Subcutaneous abdominal adipose tissue (tissue), 5 donors: ENCODE measurements at regions not wholly inside any gene's neighbourhood (a gene's known extent, or its start where the extent isn't known, plus 50 kb on each side); places are given as distances from the start of the nearest gene placed in this dataset.

ENCODE experiments used
- H3K27ac ChIP-seq: one replicate; pipeline ENCODE4 v1.7.0; 2013; ENCODE audit warnings: low read depth, mild to moderate bottlenecking, inconsistent platforms, low read length, moderate library complexity
- H3K27me3 ChIP-seq, 5 donors: one replicate each; pipeline ENCODE4 v1.7.0; 2013; ENCODE audit warnings: low read length in 5 of 5, inconsistent platforms in 1 of 5; ENCODE audit not compliant: control insufficient read depth in 5 of 5, insufficient read depth in 4 of 5
- H3K36me3 ChIP-seq, 5 donors: one replicate each; pipeline ENCODE4 v1.7.0; 2013; ENCODE audit warnings: low read length in 5 of 5; ENCODE audit not compliant: control insufficient read depth in 5 of 5, insufficient read depth in 5 of 5
- H3K4me1 ChIP-seq, 5 donors: one replicate each; pipeline ENCODE4 v1.7.0; 2013; ENCODE audit warnings: low read length in 5 of 5, mild to moderate bottlenecking in 3 of 5, moderate library complexity in 1 of 5; ENCODE audit not compliant: control insufficient read depth in 5 of 5, insufficient read depth in 5 of 5
- H3K4me3 ChIP-seq, 5 donors: one replicate each; pipeline ENCODE4 v1.7.0; 2013; ENCODE audit warnings: low read length in 5 of 5, low read depth in 1 of 5
- H3K9ac ChIP-seq, 5 donors: one replicate each; pipeline ENCODE4 v1.7.0; 2013; ENCODE audit warnings: low read length in 5 of 5, mild to moderate bottlenecking in 4 of 5, moderate library complexity in 3 of 5
- H3K9me3 ChIP-seq, 5 donors: one replicate each; pipeline ENCODE4 v1.7.0; 2013; ENCODE audit warnings: low read length in 5 of 5; ENCODE audit not compliant: control insufficient read depth in 5 of 5
- donor health status: healthy.
- donor health status: healthy.
- donor health status: healthy.
- donor health status: healthy.
- donor health status: healthy.

GRCh38 chr2:176531608-176532007 is 262.4 kb downstream of the MTX2 start:
- Histone ChIP-seq H3K4me3 (no peak overlapping the region), H3K36me3 (no peaks in the 10 kb centered on the region), H3K9me3 (no peaks in the 10 kb centered on the region), H3K27ac (no peak overlapping the region), H3K4me1 (peaks cover 0 to 37% (median 30%) of the 10 kb centered on the region in 5 donors), H3K9ac (no peak overlapping the region), H3K27me3 (peaks cover 0 to 3% (median 0%) of the 10 kb centered on the region in 5 donors)

GRCh38 chr2:176533505-176534193 is 264.4 kb downstream of the MTX2 start:
- no peaks in the 10 kb centered on the region for H3K9me3 ChIP-seq
- no peak overlapping the region for H3K9ac ChIP-seq
- peaks cover 0 to 25% (median 19%) of the 10 kb centered on the region in 5 donors for H3K4me1 ChIP-seq
- H3K4me3 ChIP-seq, result no peak overlapping the region
- peaks cover 0 to 4% (median 0%) of the 10 kb centered on the region in 5 donors for H3K27me3 ChIP-seq
- H3K36me3 ChIP-seq, result no peaks in the 10 kb centered on the region
- H3K27ac ChIP-seq, result no peak overlapping the region

- H3K36me3 ChIP-seq, result no peaks in the 10 kb centered on the region
- H3K4me1 ChIP-seq, result peaks cover 0 to 25% (median 20%) of the 10 kb centered on the region in 5 donors
- no peak overlapping the region for H3K9ac ChIP-seq
- H3K27me3 ChIP-seq, result peaks cover 0 to 9% (median 0%) of the 10 kb centered on the region in 5 donors
- H3K27ac ChIP-seq, result no peak overlapping the region
- H3K4me3 ChIP-seq, result no peak overlapping the region
- no peaks in the 10 kb centered on the region for H3K9me3 ChIP-seq
Measured at GRCh38 chr2:176534798-176535466, 265.7 kb downstream of the MTX2 start.

- Histone ChIP-seq H3K27me3 (peaks cover 0 to 9% (median 0%) of the 10 kb centered on the region in 5 donors), H3K36me3 (no peaks in the 10 kb centered on the region), H3K4me3 (no peak overlapping the region), H3K9ac (no peak overlapping the region), H3K9me3 (no peaks in the 10 kb centered on the region), H3K4me1 (peaks cover 0 to 25% (median 20%) of the 10 kb centered on the region in 5 donors), H3K27ac (no peak overlapping the region)
Measured at GRCh38 chr2:176535467-176536113, 266.3 kb downstream of the MTX2 start.

GRCh38 chr2:176536439-176537133 is 267.3 kb downstream of the MTX2 start:
- no peak overlapping the region for H3K27ac ChIP-seq
- H3K36me3 ChIP-seq, result no peaks in the 10 kb centered on the region
- H3K9ac ChIP-seq, result no peak overlapping the region
- no peaks in the 10 kb centered on the region for H3K9me3 ChIP-seq
- peaks cover 0 to 9% (median 0%) of the 10 kb centered on the region in 5 donors for H3K27me3 ChIP-seq
- no peak overlapping the region for H3K4me3 ChIP-seq
- H3K4me1 ChIP-seq, result peaks cover 0 to 25% (median 20%) of the 10 kb centered on the region in 5 donors

GRCh38 chr2:176537932-176538331 is 268.7 kb downstream of the MTX2 start:
- H3K4me3 ChIP-seq, result no peak overlapping the region
- no peak overlapping the region for H3K27ac ChIP-seq
- peaks cover 0 to 9% (median 0%) of the 10 kb centered on the region in 5 donors for H3K27me3 ChIP-seq
- no peaks in the 10 kb centered on the region for H3K9me3 ChIP-seq
- H3K36me3 ChIP-seq, result no peaks in the 10 kb centered on the region
- H3K4me1 ChIP-seq, result peaks cover 0 to 31% (median 21%) of the 10 kb centered on the region in 5 donors
- H3K9ac ChIP-seq, result no peak overlapping the region

GRCh38 chr2:176540995-176541394 is 271.8 kb downstream of the MTX2 start:
- Histone ChIP-seq H3K27ac (no peak overlapping the region), H3K4me1 (peaks cover 6 to 28% (median 16%) of the 10 kb centered on the region in 5 donors)

GRCh38 chr2:176542476-176542875 is 273.2 kb downstream of the MTX2 start:
- H3K4me1 ChIP-seq, result peaks cover 8 to 32% (median 21%) of the 10 kb centered on the region in 5 donors
- no peak overlapping the region for H3K27ac ChIP-seq
- H3K36me3 ChIP-seq, result no peaks in the 10 kb centered on the region
- H3K9me3 ChIP-seq, result no peaks in the 10 kb centered on the region
- H3K4me3 ChIP-seq, result no peak overlapping the region
- H3K27me3 ChIP-seq, result peaks cover 0 to 13% (median 0%) of the 10 kb centered on the region in 5 donors
- no peak overlapping the region for H3K9ac ChIP-seq

More at GRCh38 chr2:176540995-176541394, 271.8 kb downstream of the MTX2 start:
- Histone ChIP-seq H3K9me3 (no peaks in the 10 kb centered on the region), H3K4me3 (no peak overlapping the region), H3K27me3 (peaks cover 0 to 13% (median 0%) of the 10 kb centered on the region in 5 donors), H3K36me3 (no peaks in the 10 kb centered on the region), H3K9ac (no peak overlapping the region)

- peaks cover 0 to 6% (median under 1%) of the 10 kb centered on the region in 5 donors for H3K27me3 ChIP-seq
- H3K4me1 ChIP-seq, result peaks cover 8 to 32% (median 19%) of the 10 kb centered on the region in 5 donors
- no peak overlapping the region for H3K9ac ChIP-seq
- no peak overlapping the region for H3K4me3 ChIP-seq
- H3K36me3 ChIP-seq, result no peaks in the 10 kb centered on the region
- no peaks in the 10 kb centered on the region for H3K9me3 ChIP-seq
- no peak overlapping the region for H3K27ac ChIP-seq
Measured at GRCh38 chr2:176544557-176544956, 275.3 kb downstream of the MTX2 start.
